ENCODE measurements at regions not wholly inside any gene's neighbourhood (a gene's known extent, or its start where the extent isn't known, plus 50 kb on each side); places are given as distances from the start of the nearest gene placed in this dataset.

DNA sequence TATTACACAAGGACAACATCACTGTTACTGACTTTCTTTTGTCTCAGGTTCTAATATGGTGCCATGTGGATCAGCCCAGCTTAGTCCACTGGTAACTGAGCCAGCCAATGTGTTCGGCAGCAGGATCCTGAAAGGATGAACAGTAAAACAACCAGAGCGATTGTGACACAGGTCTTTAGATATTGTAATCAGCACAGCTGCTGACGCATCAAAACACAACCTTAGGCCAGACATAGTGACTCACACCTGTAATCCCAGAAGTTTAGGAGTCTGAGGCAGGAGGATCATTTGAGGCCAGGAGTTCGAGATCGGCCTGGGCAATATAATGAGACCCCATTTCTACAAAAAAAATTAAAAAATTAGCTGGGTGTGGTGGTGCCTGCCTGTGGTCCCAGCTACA lies 183.4 kb upstream of the CDH20 start:
- H3K4me2 ChIP-seq (ENCODE audit: insufficient read depth, low read length): no peak overlapping the region
- TF ChIP-seq NR3C1 (CRISPR knock-in tag; IDR thresholded peaks at IDR 0.05): no peak
- TF ChIP-seq SETDB1 (IDR thresholded peaks at IDR 0.05; ENCODE audit: low read length): no peak
- TF ChIP-seq EZH2 (IDR thresholded peaks at IDR 0.05; ENCODE audit: borderline replicate concordance, low read depth, low read length): no peak
- TF ChIP-seq DPF2 (IDR thresholded peaks at IDR 0.05): no peak
- H3K36me3 ChIP-seq (ENCODE audit: control insufficient read depth, insufficient read depth, low read length): no peaks in the 10 kb centered on the region
- no peaks in the 10 kb centered on the region for H3K4me1 ChIP-seq (replicated peaks in 1 of 2; ENCODE audit: control insufficient read depth in 2 of 2, insufficient read depth in 2 of 2, low read length in 2 of 2)
- in situ Hi-C loops (cut with MboI): no loop called here
- ATAC-seq (no peak), FAIRE-seq (no peak), DNase-seq (ENCODE audit: extremely low read depth in 1 of 4, low spot score in 3 of 4) (no peak)
- no peaks in the 10 kb centered on the region for H3K27me3 ChIP-seq (ENCODE audit: control insufficient read depth in 2 of 2, insufficient read depth in 2 of 2, low read length in 2 of 2)
- no peaks in the 10 kb centered on the region for H3K9me3 ChIP-seq (replicated peaks; ENCODE audit: control insufficient read depth, insufficient read depth, low read depth, low read length)
- ChIA-PET POLR2A (no interaction called here), CTCF (ENCODE audit: low intra/inter-chr PET ratio) (no interaction called here)
- H3K4me3 ChIP-seq: no peak overlapping the region
- no peaks in the 10 kb centered on the region for H4K20me1 ChIP-seq (replicated peaks; ENCODE audit: control insufficient read depth, insufficient read depth, low read length)
- intact Hi-C loops (cut with micrococcal nuclease): no loop called here
- no peaks in the 10 kb centered on the region for H3K9me1 ChIP-seq (ENCODE audit: control insufficient read depth, insufficient read depth, low read length)
- WGBS (ENCODE audit: insufficient coverage, low coverage, missing lambda C conversion rate): 0% methylated on average over 5 of the region's 5 CpGs
- H3K27ac ChIP-seq (ENCODE audit: extremely low read depth, low read depth, low read length): no peak overlapping the region
- no TSS peak for BruUV-seq (replicated peaks)
- H3K9ac ChIP-seq (ENCODE audit: insufficient read depth in 1 of 2, low read depth in 2 of 2, low read length in 2 of 2): no peak overlapping the region
- H3K79me2 ChIP-seq (ENCODE audit: control insufficient read depth, insufficient read depth, low read length): no peaks in the 10 kb centered on the region
- H2AFZ ChIP-seq (ENCODE audit: low read depth, low read length): no peak overlapping the region

DNA sequence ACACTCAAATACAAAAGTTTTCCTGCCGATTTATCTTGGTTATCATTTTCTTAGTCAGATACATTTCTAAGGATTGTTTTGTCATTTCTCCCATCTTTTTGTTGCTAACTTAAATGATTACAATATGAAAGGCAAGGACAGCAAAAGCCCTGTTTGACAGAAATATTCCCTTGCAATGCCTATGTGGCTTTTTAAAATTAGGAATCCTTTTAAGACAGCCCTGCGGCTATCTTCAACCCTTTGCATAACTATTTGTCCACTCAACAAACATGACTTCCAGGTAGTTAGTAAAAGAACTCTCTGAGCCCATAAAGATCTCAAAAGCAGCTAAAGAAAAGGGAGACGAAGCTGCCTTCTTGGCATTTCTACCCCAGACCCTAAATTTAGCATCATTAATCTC lies 179.7 kb upstream of the CDH20 start:
- intact Hi-C loops (cut with micrococcal nuclease): no loop called here
- Histone ChIP-seq H3K9me3 (replicated peaks; ENCODE audit: control insufficient read depth, insufficient read depth, low read depth, low read length) (no peaks in the 10 kb centered on the region), H3K4me3 (no peak overlapping the region), H3K27me3 (ENCODE audit: control insufficient read depth in 2 of 2, insufficient read depth in 2 of 2, low read length in 2 of 2) (no peaks in the 10 kb centered on the region), H3K27ac (ENCODE audit: extremely low read depth, low read depth, low read length) (no peak overlapping the region), H2AFZ (ENCODE audit: low read depth, low read length) (no peak overlapping the region), H4K20me1 (replicated peaks; ENCODE audit: control insufficient read depth, insufficient read depth, low read length) (no peaks in the 10 kb centered on the region), H3K79me2 (ENCODE audit: control insufficient read depth, insufficient read depth, low read length) (no peaks in the 10 kb centered on the region), H3K9ac (ENCODE audit: insufficient read depth in 1 of 2, low read depth in 2 of 2, low read length in 2 of 2) (no peak overlapping the region), H3K9me1 (ENCODE audit: control insufficient read depth, insufficient read depth, low read length) (no peaks in the 10 kb centered on the region), H3K4me2 (ENCODE audit: insufficient read depth, low read length) (no peak overlapping the region), H3K4me1 (replicated peaks in 1 of 2; ENCODE audit: control insufficient read depth in 2 of 2, insufficient read depth in 2 of 2, low read length in 2 of 2) (no peaks in the 10 kb centered on the region), H3K36me3 (ENCODE audit: control insufficient read depth, insufficient read depth, low read length) (no peaks in the 10 kb centered on the region)
- POLR2A ChIA-PET: no interaction called here
- ATAC-seq (no peak), FAIRE-seq (no peak), DNase-seq (ENCODE audit: extremely low read depth in 1 of 4, low spot score in 3 of 4) (no peak)
- CTCF ChIA-PET (ENCODE audit: low intra/inter-chr PET ratio): no interaction called here
- WGBS (ENCODE audit: insufficient coverage, low coverage, missing lambda C conversion rate): 3% methylated on average over 3 of the region's 3 CpGs
- in situ Hi-C loops (cut with MboI): no loop called here
- no TSS peak for BruUV-seq (replicated peaks)
- no peak for TF ChIP-seq NELFE (IDR thresholded peaks at IDR 0.05; ENCODE audit: insufficient read depth, insufficient read length)
- TF ChIP-seq, protein P1, sequence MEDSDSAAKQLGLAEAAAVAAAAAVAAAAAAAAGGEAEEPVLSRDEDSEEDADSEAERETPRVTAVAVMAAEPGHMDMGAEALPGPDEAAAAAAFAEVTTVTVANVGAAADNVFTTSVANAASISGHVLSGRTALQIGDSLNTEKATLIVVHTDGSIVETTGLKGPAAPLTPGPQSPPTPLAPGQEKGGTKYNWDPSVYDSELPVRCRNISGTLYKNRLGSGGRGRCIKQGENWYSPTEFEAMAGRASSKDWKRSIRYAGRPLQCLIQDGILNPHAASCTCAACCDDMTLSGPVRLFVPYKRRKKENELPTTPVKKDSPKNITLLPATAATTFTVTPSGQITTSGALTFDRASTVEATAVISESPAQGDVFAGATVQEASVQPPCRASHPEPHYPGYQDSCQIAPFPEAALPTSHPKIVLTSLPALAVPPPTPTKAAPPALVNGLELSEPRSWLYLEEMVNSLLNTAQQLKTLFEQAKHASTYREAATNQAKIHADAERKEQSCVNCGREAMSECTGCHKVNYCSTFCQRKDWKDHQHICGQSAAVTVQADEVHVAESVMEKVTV (CRISPR knock-in tag; IDR thresholded peaks at IDR 0.05): no peak
- no peak for TF ChIP-seq BRD4 (IDR thresholded peaks at IDR 0.05)
- TF ChIP-seq, protein P2, sequence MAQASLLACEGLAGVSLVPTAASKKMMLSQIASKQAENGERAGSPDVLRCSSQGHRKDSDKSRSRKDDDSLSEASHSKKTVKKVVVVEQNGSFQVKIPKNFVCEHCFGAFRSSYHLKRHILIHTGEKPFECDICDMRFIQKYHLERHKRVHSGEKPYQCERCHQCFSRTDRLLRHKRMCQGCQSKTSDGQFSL (CRISPR knock-in tag; IDR thresholded peaks at IDR 0.05): no peak
- TF ChIP-seq, protein P2 (tag; IDR thresholded peaks at IDR 0.05): no peak
- no peak for TF ChIP-seq FOXM1 (IDR thresholded peaks at IDR 0.05; ENCODE audit: low read depth)
- no peak for TF ChIP-seq FOXM1 (CRISPR knock-in tag; IDR thresholded peaks at IDR 0.05; ENCODE audit: low read depth)
- TF ChIP-seq, protein P3, sequence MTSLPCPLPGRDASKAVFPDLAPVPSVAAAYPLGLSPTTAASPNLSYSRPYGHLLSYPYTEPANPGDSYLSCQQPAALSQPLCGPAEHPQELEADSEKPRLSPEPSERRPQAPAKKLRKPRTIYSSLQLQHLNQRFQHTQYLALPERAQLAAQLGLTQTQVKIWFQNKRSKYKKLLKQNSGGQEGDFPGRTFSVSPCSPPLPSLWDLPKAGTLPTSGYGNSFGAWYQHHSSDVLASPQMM (CRISPR knock-in tag; IDR thresholded peaks at IDR 0.05): no peak
- no peak for TF ChIP-seq RCOR1 (IDR thresholded peaks at IDR 0.05; ENCODE audit: borderline replicate concordance in 1 of 2, low read depth in 2 of 2, low read length in 2 of 2)
- no peak for TF ChIP-seq ZNF311 (CRISPR knock-in tag; IDR thresholded peaks at IDR 0.05)
- TF ChIP-seq, protein P4, sequence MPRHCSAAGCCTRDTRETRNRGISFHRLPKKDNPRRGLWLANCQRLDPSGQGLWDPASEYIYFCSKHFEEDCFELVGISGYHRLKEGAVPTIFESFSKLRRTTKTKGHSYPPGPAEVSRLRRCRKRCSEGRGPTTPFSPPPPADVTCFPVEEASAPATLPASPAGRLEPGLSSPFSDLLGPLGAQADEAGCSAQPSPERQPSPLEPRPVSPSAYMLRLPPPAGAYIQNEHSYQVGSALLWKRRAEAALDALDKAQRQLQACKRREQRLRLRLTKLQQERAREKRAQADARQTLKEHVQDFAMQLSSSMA (CRISPR knock-in tag; IDR thresholded peaks at IDR 0.05): no peak
- TF ChIP-seq KAT8 (IDR thresholded peaks at IDR 0.05; ENCODE audit: low read depth): no peak
